DMS 273 (cell line): ENCODE measurements at regions not wholly inside any gene's neighbourhood (a gene's known extent, or its start where the extent isn't known, plus 50 kb on each side); places are given as distances from the start of the nearest gene placed in this dataset.

Experiments used
- DNase-seq: peaks from one replicate; lab custom pipeline; 2025; ENCODE audit not compliant: unreplicated experiment; lab: John Stamatoyannopoulos, UW

GRCh38 chr11:122323754-122324421 lies 207.9 kb upstream of the BLID start:
- no peak for DNase-seq

- no peak for DNase-seq
Measured at GRCh38 chr11:122322329-122322728, 206.3 kb upstream of the BLID start.

DNA sequence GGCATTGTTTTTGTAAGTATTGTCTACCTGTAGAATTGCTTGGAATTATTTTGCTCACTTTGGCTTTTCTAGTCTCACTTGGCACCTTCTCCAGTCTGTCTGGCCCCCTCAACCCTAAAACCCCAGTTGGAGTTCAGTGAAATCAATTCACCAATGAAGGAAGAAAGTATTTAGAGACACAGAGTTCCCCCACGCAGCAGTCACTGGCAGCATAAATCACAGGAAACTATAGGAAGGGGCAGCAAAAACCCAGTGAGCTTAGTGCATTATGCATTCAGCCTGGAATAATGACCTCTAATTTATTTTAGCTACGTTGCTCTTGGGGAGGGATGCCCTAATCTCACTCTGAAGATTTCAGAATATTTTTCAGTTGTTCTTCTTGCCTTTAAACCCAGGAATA lies 204.7 kb upstream of the BLID start:
- no peak for DNase-seq

- DNase-seq = no peak
Measured at GRCh38 chr11:122319691-122320620, 203.9 kb upstream of the BLID start.

DNA sequence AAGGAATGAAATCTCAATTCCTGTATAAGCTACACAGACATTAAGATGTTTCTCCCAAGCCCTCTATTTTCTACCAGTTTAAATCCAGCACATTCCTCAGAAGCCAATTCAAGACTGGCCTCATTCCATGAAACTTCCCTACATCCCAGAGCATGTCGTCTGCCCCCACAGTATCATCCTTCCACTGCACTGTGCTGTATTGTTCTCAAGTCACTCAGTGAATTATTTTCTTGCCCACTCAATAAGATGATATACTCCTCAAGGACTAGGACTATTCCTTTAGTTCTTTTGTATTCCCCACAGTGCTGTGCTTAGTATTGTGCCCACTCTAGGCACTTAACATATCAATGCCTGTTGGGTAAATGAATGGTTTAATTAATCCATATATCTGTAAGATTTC lies 203.1 kb upstream of the BLID start:
- DNase-seq = no peak

GRCh38 chr11:122317305-122317704 lies 201.3 kb upstream of the BLID start:
- no peak for DNase-seq

GRCh38 chr11:122313581-122313980 lies 197.6 kb upstream of the BLID start:
- no peak for DNase-seq

DNA sequence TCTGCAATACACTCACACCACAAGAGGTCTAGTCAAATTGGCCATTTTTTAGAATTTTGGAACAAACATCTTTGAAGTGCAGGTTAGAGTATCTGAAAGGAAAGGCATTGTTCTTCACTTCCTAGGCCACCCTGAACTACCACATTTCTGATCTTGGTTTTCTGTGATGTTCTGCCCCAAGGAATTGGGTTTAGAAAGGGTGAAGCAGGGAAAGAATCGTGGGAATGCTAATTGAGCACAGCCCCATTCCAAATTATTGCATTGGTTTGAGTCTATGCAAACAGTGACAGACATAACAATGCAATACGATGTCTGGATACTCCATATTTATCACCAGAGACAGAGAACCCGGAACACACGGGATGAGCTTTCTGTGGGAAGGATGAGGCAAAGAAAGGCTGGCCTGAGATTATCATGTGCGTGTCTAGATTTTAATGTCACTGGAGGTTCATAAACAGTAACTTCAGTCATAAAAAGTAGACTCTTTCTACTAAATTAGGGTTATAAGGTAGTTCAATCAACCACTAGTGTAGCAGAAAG lies 195.3 kb upstream of the BLID start:
- DNase-seq = no peak

DNA sequence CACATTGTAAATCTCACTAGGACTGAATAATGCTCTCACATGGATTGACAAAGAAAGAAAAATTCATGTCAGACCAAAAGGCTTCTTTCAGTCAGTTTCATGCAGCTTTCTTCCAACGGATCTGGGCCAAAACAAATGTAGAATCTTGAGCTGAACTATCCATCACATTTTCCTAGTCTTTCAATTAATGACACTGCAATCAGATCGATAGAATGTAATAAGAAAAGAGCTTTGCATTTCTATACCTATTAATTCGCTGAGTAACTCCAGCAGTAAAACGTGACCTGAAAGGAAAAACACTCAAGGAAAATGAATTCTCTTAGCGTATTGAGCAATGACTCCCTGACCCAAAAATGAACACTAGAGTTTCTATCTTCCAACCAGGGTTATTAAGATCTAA lies 194.8 kb upstream of the BLID start:
- DNase-seq = no peak

DNA sequence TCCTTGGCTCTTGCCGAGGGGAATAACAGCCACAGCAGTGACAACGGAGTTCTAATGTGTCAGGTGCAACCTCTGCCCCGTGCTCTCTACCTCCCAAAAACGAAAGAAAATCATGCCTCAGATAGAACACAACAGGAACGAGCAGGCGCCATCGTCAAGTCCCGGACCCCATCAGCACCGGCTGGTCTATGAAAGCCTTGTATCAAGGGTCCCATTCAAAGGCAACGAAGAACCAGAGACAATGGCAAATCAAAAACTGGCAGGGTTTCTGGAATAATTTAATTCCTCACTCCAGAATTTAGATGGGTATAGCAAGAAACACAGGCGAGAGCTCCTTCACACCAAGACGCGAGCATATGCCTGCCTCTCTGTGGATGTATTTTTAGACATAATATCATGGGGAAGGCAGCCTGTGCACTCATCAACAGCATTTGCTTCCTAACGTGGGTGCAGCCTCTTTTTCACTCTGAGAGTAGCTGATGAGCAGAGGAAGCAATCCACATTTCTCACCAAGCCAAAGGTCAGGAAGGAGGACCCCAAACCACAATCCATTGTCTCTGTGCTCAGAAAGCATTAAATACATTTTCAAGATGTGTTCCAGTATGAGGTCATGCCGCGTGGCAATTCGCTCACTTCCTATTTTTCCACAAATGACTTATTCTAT lies 193.4 kb upstream of the BLID start:
- no peak for DNase-seq

DNA sequence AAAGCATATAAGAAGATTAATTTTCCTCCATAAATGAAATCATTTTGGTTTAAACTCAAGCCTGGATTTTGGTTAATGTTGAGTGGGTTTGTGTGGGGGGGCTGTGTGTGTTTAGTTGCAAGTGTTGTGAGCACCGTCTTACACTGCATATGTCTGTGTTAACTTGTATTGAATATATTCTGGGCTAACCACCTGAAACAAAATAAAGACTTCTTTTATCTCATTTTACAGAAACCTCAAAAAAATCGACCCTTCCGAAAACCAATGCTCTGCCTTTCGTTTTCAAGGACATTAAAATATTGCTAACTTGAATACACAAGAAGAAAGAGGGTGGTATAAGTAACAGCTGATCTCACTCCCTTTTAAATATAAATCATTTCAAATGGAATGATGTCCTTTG lies 192.2 kb upstream of the BLID start:
- no peak for DNase-seq

- DNase-seq = no peak
Measured at GRCh38 chr11:122307476-122308035, 191.5 kb upstream of the BLID start.

GRCh38 chr11:122306831-122307391 lies 190.9 kb upstream of the BLID start:
- DNase-seq = no peak

DNA sequence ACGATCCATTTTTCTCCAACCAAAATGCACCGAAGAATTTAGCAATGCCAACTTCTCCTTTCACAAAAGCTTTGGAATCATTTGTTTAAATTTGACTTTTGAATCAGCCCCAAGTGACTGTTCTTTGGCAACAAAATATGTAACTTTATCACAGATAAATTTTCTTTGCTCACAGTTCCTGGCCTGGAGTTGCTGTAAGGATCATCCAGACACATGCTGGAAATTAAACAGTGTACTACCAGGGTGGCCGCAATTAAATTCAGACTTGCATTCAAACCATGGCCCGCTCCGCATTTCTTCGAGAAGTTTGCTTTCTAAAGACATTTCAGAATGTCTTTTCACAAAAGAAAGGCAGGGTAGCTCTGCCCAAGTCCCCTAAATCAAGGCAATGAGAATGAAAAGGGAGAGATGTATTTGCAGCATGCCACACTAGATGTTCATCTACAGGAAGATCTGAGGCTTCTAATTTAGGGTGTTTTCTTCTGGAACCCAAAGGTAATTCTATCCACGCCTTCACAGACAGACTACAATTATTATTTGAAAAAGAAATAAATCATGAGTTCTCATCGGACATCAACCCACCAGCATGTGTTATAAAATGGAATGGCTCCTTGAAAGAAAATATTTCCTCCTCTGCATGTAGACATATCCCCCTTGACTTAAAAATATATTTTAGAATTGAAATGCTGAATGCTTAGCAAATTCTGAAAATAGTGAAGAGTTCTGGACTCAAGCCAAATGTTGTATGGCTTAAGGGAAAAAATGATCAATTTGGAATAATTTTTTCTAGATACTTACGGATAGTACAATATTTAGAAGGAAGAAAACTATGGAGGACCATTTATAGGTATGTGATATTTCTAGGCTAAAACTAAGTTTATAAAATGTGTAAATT lies 189.7 kb upstream of the BLID start:
- DNase-seq = no peak

- DNase-seq = no peak
Measured at GRCh38 chr11:122304973-122305372, 189.0 kb upstream of the BLID start.

DNA sequence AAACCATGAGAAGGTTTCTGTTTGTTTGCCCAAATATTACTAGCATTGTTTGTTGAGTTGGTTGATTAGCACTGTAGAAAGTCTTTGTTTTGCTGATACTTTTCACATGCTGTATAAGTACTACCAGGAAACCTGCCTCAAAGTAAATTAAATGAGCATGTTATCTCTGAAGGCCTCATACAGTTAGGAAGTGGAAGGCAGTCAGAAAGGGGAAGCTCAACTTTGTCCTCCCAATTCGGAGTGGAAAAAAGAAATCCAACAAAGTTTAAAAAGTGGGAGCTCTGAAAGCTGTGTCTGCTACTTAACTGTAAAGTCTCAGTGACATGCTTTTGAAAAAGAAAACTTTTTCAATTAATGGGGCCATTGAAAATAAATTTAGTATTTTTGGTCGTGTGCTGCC lies 188.3 kb upstream of the BLID start:
- DNase-seq = no peak

DNA sequence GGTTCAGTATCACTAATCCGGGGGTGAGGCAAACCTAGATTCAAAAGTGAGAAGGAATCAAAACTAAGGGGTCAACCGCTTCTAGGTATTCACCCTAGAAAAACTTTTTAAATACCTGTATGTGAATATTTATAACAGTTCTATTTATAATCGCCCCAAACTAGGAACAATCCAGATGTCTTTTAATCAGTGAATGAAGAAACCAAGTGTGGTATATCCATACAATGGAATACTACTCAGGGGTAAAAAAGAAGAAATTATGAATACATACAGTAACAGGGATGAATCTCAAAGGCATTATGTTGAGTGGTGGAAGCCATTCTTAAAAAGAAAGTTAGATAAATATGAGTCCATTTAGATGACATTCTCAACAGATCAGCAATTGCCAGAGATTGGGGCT lies 178.0 kb upstream of the BLID start:
- DNase-seq = no peak

DNA sequence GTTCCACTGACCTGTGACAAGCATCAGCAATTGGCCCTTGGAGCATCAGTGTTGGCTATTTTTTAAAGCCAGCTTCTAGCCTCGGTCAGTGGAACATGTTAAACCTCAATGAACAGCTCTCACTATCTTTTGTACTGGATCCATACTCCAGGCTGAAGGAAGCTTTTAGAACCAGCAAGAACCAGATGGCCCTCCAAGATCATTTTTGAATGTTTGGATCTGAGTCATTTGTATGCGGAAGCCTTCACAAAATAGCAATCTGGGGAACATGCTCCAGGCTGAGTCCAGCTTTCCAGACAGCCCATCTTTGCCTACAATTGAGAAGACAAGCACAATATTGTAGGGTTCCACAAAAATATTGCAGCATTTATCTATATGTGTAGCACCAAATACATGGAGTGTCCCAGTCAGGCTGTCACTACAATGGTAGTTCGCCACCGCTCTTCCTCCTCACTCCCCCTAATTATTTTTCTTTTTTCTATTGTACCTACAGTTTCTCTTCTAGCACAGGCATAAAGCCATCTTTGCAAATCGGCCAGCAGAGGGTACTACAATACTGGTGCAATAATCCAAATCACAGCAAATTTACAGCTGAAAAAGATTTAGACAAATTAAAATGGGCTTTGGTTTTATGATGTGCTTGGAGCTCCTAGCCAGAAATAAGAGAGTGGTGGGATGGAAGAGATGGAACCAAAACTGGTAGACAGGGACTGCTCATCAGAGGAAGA lies 177.4 kb upstream of the BLID start:
- DNase-seq = no peak

DNA sequence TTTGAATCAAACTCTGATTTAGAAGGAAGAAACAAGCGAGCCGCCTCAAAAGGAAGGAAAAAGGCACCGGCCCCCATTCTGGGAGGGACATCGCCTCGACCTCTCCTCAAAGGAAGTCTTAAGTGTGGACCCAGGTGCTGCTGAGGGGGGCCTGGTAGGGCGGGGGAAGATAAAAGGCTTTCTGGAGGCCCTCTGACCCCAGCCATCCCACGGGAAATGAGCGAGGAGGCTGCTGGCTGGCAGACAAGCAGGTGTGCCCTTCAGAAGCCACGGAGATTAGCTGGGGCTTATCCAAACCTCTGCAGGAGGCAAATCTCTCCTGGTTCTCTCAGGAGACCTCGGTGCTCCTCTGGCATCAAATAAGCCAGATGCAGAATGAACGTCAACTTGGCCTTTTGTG lies 171.4 kb upstream of the BLID start:
- no peak for DNase-seq
